ENCODE measurements at regions not wholly inside any gene's neighbourhood (a gene's known extent, or its start where the extent isn't known, plus 50 kb on each side); places are given as distances from the start of the nearest gene placed in this dataset.
A peak's percentile ranks its signal among the peaks of the same experiment; 100 is the strongest.
"Not testable (repeated sequence)": the region's sequence is repeated elsewhere in the genome, so short reads cannot be mapped to it uniquely, and the experiment has no call there.

DNA sequence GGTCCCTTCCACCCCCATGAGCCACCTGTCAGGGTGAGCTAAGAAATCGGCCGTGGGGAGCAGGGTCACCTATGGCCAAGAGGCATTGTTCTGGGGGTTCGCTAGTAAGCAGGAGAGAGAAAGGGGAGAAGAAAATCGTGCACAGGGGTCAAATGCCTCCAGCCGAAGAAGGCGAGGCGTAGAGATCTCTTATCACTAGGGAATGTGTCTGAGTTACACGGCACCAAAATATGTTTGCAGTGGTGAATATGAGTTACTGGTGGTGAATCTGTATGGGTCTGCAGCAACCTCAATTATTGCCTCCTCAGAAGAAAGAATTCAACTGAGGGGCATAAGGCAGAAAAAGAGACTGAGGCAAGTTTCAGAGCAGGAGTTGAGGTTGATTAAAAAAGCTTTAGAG, 54.2 kb upstream of the RABGAP1L start:
- DNase-seq: no peak

DNA sequence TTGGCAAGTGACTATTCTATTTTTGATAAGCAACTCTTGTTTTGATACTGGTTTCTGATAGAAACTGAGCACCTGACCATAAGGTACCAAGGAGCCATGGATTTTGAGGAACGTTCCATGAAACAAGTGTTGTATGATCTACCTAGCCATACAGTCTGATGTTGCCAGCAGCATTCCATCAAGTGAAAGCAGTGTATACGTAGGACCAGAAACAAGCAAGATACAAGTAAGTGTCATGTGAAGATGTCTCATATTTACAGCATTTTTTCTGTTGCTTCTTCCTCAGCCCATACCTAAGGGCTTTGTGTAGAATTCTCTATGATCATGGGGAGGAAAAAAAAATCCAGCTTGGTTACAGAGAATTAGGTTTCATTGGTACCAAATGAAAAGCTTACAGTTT, 55.6 kb upstream of the RABGAP1L start:
- DNase-seq: no peak

DNA sequence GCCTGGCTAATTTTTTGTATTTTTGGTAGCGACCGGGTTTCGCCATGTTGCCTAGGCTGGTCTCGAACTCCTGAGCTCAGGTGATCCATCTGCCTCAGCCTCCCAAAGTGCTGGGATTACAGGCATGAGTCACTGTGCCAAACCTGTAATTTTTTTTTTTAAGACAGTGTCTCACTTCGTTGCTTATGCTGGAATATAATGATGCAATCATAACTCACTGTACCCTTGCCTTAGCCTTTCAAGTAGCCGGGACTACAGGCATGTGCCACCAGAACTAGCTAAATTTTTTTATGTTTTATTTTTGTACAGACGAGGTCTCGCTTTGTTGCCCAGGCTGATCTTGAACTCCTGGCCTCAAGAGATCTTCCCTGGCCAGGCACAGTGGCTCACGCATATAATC, 57.3 kb upstream of the RABGAP1L start:
- not testable (repeated sequence) for DNase-seq

DNA sequence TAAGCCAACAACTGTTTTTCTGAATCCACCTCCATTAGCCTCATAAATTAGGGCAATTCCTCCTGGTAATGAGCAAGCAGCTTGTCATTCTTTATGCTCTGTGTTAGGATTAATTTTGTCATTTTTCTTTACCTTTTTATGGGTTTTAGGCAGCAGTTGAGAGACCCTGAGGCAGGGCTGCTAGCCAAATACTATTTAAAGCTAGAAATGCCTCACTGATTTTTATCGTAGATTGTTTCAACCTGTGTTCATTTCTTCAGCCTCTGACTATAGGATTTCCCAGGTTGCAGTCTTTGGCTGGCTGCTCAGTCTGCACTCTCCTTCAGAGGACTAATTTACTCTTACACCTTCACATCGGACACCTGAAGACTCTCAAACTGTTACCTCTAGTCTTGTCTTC, 61.9 kb upstream of the RABGAP1L start:
- peak; percentile 24 for DNase-seq

DNA sequence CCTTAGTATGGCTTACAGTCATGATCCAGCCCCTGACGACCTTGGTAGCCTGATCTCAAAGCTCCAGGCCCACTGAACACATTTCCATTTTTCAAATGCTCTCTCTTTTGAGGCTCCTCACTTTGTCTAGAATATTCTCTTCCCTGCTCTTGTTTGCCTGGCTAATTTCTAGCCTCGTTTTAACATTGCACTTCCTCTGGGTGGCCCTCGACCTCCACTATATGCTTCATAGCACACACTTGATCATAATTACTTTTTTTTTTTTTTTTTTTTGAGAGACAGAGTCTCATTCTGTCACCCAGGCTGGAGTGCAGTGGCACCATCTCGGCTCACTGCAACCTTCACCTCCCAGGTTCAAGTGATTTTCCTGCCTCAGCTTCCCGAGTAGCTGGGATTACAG, 65.5 kb upstream of the RABGAP1L start:
- not testable (repeated sequence) for DNase-seq

DNA sequence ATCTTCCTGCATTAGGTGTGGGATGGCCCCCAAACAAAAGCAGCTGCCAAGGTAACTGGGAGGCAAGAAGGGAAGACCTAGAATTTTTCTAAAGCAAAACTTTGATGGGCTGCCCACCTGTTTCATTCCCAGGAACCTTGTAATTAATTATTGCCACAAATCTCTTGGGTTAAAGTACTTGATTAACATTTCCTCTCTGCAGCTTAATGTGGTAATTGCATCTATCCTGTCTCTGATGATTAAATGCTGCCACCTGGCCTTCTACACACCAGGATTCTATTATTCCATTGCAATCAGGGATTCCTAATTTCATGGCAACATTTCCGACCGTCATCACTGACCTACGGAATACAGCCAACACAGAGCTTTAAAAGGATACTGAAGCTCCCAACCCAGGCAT, 68.3 kb upstream of the RC3H1 start:
- DNase-seq: no peak

DNA sequence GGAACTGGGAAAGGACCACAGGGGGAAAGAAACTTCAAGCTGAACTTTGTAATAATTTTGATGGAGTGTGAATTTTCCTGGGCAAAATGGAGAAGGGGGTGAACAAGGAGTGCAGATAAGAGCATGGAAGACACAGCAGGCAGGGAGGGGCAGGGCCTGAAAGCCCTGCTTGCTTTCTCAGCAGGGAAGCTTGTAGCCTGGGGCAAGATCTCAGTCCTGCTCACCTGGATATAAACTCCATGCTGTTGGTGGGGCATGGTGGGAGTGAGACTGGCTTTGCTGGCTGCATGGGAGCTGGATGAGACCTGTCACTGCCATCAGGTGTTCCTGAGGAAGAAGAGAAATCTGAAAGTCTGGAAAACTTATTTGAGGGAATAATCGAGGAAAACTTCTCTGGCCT, 58.7 kb upstream of the RC3H1 start:
- no peak for DNase-seq

DNA sequence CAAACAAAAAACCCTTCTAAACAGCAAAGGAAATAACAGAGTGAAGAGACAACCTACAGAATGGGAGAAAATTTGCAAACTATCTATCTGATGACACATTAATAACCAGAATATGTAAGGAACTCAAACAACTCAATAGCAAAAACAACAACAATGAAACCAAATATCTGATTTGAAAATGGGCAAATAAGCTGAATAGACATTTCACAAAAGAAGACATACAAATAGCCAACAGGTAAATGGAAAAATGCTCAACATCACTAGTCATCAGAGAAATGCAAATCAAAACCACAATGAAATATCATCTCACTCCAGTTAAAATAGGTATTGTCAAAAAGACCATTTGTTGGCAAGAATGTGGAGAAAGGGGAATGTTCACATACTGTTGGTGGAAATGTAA, 57.6 kb upstream of the RC3H1 start:
- no peak for DNase-seq

DNA sequence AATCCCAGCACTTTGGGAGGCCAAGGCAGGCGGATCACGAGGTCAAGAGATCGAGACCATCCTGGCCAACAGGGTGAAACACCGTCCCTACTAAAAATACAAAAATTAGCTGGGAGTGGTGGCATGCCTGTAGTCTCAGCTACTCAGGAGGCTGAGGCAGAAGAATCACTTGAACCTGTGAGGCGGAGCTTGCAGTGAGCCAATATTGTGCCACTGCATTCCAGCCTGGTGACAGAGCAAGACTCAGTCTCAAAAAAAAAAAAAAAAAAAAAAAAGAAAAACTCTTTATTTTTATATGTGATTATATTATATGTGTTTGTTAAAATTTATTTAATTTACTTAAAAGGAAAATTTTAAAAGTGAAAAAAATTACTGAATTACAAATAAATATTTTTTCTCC, 56.8 kb upstream of the RC3H1 start:
- DNase-seq: not testable (repeated sequence)

DNA sequence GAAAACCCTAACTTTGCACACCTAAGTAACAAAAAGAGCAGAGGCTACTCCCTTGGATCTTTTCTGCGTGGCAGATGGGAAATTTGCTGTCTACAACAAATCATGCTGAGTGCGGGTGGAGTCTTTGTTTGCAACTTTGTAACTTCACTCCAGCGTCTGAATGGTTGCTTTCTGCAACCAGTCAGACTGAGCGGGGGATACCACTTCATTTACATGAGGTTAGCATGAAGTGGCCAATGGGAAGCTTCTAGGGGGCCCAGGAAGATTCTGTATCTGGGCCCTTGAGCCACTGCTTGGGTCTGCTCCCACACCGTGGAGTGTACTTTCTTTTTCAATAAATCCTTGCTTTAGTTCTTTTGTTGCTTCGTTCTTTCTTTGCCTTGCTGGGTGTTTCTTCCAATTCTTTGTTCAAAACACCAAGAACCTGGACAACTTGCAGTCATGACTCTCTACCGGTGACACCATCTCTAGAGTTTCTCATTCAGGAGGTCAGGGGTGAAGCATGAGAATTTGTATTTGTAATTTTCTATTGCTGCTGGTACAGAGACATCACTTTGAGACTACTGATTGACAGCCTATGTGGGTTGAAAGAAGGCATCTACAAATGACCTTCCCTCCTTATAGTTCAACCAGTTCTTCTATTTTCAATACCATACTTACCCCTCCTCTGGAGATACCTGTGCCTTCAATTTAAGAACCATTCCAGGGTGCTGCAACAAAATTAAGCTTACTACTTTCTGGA, 55.8 kb upstream of the RC3H1 start:
- no peak for DNase-seq

DNA sequence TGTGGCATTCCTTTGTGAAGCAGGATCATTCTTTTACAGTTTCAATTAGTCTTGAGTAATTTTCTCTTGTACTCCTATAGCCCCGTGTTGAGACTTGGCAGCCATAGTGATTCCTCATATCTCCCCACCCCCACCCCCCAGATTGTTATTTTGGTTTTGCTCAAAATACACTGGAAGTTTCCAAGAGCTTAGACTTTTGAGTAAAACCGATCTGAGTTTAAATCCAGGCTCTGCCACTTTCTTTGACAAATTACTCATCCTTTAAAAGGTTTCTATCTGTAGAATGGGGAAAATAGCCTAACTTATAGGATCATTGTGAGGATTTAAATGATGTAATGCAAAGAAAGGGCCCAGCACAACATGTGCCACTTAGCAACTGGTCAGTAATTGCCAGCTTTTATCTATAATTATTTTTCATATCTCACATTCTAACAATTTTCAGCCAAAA, 53.1 kb upstream of the RC3H1 start:
- DNase-seq: no peak

DNA sequence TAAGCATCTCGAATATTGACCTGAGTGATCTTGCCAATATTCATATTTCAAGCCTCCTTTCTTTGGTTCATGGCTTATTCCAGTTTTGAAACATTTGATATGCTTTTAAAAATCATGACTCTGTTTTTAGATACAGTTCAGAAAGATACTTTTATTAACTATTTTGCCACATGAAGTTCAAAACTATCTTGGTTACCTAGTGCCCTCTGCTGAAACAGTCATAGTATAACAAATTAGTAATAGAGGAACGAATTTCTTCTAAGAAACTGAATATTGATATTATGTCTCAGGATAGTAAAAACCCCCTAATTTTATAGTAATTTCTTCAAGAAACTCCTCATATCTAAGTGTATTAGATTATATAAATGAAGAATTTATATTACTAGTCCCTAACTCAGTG, 52.6 kb upstream of the RC3H1 start:
- DNase-seq: no peak

DNA sequence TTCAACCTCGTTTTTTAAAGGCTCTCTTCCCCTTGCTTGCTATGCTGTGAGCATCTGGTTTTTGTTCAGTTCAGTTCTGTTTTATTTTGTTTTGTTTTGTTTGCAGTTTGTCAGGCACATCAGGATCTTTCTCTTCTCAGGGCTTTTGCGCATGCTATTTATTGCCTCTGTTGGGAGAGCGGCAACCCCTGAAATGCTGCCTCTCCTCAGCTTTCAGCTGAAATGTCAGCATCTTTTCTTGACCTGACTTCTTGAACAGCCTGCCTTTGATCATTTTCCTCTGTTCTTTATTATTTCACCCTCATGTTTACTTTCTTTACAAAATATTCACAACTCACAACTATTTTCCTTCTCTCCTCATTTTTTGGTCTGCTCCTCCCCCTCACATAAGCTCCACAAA, 50.4 kb upstream of the RC3H1 start:
- DNase-seq: peak; percentile 37

All from renal pelvis (tissue), 1 donor.